ENCODE measurements at regions not wholly inside any gene's neighbourhood (a gene's known extent, or its start where the extent isn't known, plus 50 kb on each side); places are given as distances from the start of the nearest gene placed in this dataset.
"Not testable (repeated sequence)": the region's sequence is repeated elsewhere in the genome, so short reads cannot be mapped to it uniquely, and the experiment has no call there.

DNA sequence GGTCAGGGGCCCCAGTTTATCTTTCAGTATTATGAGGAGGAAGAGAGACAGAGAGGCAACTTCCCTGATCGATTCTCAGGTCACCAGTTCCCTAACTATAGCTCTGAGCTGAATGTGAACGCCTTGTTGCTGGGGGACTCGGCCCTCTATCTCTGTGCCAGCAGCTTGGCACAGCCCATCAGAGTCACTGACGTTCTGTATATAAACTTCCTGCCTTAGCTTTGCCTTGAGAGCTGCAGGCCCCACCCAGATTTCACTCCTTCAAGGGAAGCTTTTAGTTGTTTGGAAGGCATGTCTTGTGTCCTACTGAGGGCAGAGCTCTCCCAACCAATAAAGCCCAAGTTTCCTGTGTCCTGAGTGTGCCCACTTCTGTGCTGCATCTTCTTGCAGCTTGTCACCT lies 242.5 kb upstream of the PRSS58 start:
- no peak for DNase-seq (ENCODE audit: low spot score)

DNA sequence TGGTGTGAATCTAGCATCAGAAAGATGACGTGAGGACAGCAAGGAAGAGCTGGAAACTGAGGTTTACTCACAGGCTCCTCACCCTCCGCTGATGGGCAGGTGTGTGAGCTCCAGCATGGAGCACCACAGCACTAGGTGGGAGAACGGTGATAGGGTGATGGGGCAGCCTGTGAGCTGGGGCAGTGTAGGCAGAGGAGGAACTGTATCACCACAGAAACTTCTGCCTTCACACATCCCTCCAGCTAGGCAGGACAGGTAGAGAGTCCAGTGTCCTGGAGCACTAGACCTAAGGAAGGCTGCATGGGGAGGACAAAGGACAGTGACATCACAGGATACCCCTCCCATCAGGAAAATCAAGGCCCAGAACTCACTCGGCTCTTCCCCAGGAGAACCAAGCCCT lies 241.8 kb upstream of the PRSS58 start:
- no peak for DNase-seq (ENCODE audit: low spot score)

DNA sequence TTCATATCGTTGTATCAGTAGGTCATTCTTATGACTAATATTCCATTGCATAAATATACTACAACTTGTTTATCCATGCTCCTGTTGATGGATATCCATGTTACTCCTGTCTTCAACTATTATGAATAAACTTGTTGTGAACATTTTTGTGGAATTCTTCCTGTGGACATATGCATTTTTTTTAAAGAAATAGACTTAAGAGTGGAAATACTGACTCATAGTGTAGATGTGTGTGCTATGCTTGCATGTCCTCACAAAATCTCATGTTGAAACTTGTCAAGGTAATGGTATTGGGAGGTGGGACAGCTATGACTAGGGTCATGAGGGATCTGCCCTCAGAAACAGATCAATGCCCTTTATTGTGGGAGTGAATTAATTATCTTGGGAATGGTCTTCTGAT lies 240.5 kb upstream of the PRSS58 start:
- no peak for DNase-seq (ENCODE audit: low spot score)

DNA sequence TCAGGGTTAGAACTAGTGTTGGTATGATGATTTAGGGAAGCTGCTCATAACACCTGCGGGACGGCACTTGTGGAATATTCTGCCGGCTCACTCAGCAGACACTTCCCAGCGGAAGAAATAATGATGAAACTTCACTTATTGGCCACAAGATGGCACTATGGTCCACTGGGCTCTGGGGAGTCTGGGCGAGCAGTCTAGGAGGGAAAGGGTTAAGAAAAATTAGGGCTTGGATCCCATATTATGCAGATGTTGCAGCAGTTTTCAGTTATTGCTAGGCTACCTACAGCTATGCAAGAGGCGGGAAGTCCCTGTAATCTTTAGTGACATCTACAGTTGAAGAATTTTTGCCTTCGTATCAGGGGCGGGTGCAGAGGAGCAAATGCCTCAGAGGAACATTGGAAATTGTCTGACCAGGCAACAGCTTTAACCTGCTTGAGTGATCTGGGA lies 238.7 kb upstream of the PRSS58 start:
- DNase-seq (ENCODE audit: low spot score) = peak; percentile 58

DNA sequence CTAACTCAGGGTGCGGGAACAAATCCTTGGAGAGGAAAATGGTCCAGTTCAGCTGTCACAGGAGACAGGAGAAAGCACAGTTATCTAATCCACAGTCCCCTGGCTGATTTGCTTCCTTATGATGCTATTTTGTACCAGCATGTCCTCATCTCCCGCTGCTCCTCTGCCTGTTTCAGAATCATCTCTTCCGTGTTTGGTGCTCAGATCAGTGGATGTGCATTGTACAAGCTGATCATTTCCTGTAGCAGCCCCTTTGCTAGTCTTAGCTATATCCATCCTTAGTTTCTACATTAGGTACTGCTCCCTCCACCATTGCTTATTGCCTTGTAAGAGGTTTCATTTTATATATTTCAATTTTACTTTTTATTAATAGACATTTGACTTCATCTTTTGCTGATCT lies 238.0 kb upstream of the PRSS58 start:
- DNase-seq (ENCODE audit: low spot score) = not testable (repeated sequence)

DNA sequence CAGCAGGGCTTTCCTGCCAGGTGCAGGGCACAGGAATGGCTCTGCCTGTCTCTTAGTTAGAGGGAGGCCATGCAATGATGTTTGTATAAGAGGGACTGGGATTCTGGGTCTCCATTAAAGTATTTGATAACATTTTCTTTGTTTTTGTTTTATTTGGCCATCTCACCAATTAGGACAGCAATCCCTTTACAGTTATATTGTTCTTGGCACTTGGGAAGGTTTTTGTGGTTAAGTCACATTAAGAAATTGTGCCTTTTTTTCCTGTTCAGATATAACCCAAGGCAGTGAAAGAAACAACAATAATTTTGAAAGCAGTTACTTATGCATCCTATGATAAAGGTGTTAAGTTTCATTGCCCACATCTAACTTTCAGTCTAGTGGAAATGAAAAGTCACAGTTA lies 237.4 kb upstream of the PRSS58 start:
- DNase-seq (ENCODE audit: low spot score) = not testable (repeated sequence)

DNA sequence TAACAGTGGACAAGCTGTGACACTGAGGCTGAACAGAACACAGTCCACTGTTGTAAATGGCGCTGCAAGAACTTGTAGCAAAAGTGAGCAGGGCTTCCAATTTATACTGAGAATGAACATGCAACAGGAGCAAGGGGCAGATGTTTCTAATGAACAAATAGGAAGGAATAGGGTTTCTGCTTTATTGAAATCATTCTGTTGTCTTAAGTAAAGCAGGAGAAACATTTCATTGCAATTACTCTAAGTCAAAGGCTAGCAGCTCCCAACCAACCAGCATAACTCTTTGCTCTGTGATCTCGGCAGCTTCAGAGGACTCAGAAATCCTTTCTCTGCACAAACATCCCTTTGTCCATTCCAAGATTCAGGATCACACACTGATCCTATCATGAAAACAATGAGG lies 236.2 kb upstream of the PRSS58 start:
- no peak for DNase-seq (ENCODE audit: low spot score)

DNA sequence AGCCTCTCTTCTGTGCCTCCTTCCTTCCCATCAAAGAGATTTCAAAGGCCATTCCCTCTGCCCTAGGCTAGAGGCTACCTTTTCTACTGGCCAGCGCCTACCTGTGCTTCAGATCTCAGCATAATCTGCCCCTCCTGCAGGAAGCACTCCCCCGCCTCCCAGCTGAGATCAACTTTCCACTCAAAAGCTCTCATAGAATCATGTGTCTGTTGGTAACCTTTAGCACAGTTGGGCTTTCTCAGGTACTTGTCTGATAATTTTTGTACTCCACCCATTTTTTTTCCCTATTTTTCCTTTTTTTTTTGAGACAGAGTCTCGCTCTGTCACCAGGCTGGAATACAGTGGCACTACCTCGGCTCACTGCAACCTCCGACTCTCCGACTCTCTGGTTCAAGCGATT lies 231.0 kb upstream of the PRSS58 start:
- no peak for DNase-seq (ENCODE audit: low spot score)

DNA sequence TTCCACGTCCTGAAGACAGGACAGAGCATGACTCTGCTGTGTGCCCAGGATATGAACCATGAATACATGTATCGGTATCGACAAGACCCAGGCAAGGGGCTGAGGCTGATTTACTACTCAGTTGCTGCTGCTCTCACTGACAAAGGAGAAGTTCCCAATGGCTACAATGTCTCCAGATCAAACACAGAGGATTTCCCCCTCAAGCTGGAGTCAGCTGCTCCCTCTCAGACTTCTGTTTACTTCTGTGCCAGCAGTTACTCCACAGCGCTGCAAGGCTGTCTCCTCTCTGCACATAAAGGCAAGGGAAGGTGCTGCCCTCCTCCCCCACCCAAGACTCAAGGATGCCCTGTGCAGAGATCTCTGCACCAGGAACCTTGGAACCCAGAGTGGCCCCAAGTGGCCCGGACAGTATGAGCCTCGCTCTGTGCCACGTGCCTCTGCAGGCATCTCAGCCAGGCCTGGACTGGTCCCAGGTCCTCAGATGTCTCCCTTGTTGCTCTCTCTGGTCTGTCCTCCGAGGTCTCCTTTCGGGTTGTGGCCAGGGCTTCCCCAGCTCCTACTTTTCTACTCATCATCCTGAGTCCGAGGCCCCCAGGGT lies 230.3 kb upstream of the PRSS58 start:
- no peak for DNase-seq (ENCODE audit: low spot score)

DNA sequence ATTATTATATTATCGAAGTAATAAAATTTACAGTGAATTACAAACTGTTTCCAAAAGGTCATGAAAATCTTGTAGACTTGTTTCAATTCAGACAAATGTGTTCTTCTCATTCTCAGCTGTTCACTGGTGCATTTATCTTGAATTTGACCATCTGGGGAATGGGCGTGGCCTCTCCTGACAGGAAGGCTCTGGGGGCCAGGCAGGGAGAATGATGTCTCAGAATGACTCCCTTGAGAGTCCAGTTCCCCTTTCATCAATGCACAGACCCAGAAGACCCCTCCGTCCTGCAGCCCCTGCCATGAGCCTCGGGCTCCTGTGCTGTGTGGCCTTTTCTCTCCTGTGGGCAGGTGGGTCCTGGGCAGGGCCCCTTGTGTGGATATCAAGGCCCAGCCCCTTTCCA lies 229.7 kb upstream of the PRSS58 start:
- DNase-seq (ENCODE audit: low spot score) = not testable (repeated sequence)

DNA sequence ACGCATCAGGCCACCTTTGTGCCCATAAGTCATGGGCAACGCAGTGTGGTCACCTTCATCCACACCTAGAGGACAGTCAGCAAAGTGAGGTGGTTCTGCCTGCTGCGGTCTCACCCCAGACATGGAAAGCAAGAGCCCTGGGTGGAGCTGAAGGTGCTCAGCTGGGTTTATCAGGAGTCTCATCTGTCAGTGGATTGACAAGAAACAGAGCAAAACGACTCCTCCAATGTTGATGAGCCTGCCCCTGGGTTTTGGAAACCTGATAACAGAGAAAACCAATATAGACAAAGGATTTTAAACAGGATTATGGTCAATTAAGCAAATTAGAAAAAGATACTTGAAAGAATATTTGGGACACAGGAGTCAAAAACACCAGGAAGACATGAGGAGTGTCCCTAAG lies 229.3 kb upstream of the PRSS58 start:
- DNase-seq (ENCODE audit: low spot score) = no peak

DNA sequence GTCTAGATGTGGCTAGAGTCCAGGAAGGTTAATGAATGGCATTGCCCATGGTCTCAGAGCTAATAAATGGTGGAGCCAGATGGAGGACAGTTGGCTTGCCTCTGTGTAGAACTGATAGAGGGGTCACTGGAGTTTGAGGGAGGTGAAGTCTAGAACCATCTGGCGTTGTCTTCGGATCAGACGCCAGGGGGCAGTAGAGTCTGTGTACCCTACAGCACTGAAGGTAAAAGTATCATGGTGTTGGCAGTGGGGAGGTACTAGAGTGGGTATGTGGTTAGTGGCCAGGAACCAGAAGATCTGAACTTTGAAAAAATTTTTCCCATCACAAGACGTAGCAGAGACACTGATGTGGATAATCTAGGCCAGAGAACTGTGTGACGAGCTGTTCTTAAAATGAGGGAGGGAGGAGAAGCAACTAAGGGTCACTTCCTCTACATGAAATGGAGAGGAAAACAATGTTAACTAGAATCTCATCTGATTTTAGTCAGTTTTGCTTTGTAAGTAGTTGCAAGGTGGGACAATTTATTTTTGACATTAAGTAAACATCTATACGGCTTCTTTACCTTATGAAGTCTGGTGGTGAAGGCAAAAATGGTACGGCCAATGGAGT lies 227.9 kb upstream of the PRSS58 start:
- DNase-seq (ENCODE audit: low spot score) = peak; percentile 21

DNA sequence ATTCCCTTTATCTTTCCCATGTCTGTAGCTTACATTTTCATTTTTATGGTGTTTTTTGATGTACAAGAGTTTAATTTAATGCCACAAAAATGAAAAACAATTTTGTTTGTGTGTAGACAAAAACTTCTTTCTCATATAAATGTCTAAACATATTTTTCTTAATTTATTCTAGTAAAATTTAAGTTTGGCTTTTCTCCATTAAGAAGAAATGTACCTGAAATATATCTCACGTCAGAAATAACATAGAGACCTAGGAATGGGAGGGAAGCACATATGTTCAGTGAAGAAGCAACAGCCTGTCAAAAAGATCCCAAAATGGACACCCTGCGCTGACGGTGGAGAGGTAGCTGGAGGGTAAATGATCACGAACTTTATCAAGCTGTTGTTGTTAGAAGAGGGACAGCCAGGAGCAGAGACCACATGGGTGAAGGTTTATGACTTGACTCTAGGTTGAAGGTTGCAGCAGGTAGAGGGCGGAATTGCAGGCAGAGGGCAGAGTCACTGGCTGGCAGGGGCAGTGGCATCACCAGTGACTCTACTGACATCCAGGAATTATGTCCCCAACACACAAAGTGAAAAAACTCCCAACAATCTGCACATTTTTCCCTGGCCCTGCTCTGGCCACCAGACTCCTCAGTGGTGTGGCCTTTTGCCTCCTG lies 225.9 kb upstream of the PRSS58 start:
- no peak for DNase-seq (ENCODE audit: low spot score)

DNA sequence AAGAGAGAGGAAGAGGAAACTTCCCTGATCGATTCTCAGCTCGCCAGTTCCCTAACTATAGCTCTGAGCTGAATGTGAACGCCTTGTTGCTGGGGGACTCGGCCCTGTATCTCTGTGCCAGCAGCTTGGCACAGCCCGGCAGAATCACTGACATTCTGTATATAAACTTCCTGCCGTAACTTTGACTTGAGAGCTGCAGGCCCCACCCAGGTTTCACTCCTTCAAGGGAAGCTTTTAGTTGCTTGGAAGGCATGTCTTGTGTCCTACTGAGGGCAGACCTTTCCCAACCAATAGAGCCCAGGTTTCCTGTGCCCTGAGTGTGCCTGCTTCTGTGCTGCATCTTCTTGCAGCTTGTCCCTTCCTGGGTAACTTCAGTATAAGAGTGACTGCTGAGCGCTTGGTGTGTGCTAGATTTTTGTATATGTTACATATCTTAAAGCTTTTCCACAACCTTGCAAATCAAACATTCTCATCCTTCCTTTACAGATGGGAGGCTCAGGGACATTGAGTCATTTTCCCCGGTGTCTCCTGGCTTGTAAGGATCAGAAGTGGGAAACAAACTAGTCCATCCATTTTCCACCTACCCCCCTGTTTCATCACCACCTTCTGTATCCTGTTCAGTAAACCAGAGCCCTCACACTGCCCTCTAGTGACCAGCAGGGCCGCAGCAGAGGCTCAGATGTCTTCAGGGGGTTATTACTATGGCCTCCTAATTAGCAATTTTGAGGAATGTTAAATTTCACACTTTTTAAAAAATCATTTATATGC lies 225.2 kb upstream of the PRSS58 start:
- peak; percentile 74 for DNase-seq (ENCODE audit: low spot score)

DNA sequence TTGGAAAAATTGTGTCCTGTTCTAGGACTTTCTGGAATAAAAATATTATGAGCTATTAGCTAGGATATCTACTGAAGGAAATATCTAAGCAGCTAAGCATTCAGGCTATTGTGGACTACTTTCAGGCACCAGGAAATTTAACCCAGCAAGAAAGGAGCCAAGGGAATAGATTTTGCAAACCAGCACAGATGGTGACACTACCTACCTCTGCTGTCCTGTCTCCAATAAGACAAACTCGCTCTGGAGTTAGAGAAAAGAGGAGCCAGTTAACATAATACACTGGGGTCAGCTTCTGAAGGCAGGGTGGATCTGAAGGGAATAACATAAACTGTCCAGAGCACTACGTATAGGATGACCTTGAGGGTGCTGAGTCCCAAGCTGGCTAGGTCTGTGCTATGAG lies 223.7 kb upstream of the PRSS58 start:
- DNase-seq (ENCODE audit: low spot score) = no peak

DNA sequence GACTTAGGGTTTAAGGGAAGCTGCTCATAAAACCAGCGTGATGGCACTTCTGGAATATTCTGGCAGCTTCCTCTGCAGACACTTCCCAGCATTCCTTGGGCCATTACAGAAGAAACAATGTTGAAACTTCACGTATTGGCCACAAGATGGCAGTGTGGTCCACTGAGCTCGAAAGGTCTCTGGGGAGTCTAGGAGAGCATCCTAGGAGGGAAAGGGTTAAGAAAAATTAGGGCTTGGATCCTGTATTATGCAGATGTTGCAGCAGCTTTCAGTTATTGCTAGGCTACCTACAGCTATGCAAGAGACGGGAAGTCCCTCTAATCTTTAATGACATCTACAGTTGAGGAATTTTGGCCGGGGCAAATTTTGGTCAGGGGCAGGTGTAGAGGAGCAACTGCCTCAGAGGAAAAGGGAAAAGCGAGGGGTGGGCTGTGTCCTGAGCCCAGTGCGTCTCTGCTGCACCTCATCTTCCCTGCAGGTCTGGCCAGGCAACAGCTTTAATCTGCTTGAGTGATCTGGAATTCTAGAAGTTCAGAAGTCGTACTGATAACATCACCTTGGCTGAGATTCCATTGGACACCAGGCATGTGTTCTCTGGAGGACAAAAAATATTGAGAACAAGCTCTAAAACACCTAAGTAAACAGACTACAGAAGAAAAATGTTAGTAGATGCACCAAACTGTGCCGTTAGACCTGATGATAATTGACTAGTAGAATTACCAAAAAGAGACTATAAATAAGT lies 220.8 kb upstream of the PRSS58 start:
- DNase-seq (ENCODE audit: low spot score) = peak; percentile 53

DNA sequence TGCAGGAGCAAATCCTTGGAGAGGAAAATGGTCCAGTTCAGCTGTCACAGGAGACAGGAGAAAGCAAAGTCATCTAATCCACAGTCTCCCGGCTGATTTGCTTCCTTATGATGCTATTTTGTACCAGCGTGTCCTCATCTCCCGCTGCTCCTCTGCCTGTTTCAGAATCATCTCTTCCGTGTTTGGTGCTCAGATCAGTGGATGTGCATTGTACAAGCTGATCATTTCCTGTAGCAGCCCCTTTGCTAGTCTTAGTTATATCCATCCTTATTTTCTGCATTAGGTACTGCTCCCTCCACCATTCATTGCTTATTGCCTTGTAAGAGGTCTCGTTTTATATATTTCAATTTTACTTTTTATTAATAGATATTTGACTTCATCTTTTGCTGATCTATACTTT lies 219.9 kb upstream of the PRSS58 start:
- DNase-seq (ENCODE audit: low spot score) = not testable (repeated sequence)

DNA sequence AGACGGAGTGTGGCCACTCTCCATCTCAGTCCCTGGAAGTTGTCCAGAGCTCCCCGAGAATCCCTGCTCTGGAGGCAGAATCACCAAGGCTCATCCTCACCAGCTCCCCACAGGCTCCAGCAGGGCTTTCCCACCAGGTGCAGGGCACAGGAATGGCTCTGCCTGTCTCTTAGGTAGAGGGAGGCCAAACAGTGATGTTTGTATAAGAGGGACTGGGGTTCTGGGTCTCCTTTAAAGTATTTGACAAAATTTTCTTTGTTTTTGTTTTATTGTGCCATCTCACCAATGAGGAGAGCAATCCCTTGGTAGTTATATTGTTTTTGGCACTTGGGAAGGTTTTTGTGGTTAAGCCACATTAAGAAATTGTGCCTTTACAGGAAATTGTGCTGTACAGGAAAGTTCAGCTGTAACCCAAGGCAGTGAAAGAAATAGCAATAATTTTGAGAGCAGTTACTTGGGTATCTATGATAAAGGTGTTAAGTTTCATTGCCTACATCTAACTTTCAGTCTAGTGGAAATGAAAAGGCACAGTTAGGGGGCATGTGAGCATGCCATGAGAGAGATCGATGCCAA lies 219.3 kb upstream of the PRSS58 start:
- DNase-seq (ENCODE audit: low spot score) = peak; percentile 42

DNA sequence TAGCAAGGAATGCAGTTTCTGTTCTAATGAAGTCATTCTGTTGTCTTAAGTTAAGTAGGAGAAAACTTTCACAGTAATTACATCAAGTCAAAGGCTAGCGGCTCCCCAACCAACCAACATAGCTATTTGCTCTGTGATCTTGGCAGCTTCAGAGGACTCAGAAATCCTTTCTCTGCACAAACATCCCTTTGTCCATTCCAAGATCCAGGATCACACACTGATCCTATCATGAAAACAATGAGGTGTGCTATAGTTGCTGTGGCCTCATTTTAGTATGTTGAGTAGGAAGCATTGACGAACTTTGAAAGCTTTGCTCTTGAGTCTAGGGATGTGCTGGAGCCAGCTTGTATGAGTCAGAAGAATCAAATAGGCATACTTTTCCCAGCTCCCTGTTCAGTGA lies 218.2 kb upstream of the PRSS58 start:
- no peak for DNase-seq (ENCODE audit: low spot score)

DNA sequence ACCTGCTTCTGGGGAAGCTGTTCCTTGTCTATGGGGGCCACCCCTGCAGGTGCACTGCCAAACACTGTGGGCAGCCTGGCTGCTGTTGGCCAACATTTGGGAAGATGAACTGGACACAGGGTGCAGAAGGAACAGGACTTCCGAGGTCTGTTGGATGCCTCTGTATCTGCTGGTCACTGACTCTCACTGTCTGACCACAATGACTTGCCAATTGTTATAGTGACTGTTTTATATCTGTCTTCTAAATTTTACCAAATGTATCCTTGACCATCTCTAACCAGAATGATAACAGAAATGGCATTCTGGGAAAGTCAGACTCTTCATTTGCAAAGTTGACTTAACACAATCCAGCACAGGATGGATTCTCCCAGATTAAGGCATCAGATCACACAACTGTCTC lies 214.0 kb upstream of the PRSS58 start:
- DNase-seq (ENCODE audit: low spot score) = no peak

DNA sequence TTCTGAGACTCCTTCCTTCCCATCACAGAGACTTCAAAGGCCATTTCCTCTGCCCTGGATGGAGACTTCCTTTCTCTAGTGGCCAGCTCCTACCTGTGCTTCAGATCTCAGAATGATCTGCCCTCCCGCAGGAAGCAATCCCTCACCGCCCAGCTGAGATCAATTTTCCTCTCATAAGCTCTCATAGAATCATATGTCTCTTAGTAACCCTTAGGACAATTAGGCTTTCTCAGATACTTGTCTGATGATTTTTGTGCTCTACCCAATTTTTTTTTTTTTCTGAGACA lies 212.6 kb upstream of the PRSS58 start:
- no peak for DNase-seq (ENCODE audit: low spot score)

Measured in GM03348 (cell line).